Left ventricle myocardium superior (tissue), 1 donor: ENCODE measurements at regions not wholly inside any gene's neighbourhood (a gene's known extent, or its start where the extent isn't known, plus 50 kb on each side); places are given as distances from the start of the nearest gene placed in this dataset.

Source experiments
- ATAC-seq: fragments of 200-7000 bp; cut with Tn5 transposase; one replicate; pipeline ENCODE4 v1.9.1; 2020; ENCODE audit warnings: mild to moderate bottlenecking, moderate library complexity
- DNase-seq: peaks from one replicate; pipeline ENCODE4 v3.0.0-alpha.2; 2020
- intact Hi-C: fragments of 100-400 bp; cut with micrococcal nuclease; formaldehyde crosslinking; loops from one replicate; pipeline ENCODE4 v1.11.0; 2022
- donor health status: DM: no; HTN: yes; CAD: no; lungs with severe emphysema.

- ATAC-seq (peak; percentile 50), DNase-seq (no peak)
- intact Hi-C loops, result no loop called here
Measured at GRCh38 chr4:142960126-142960525, 114.0 kb upstream of the INPP4B start.

GRCh38 chr4:142960867-142961644, 115.0 kb upstream of the INPP4B start:
- peak; percentile 81 for ATAC-seq
- DNase-seq, result no peak
- intact Hi-C loops, result no loop called here

GRCh38 chr4:142961866-142962265, 115.8 kb upstream of the INPP4B start:
- DNase-seq (no peak), ATAC-seq (peak; percentile 88)
- intact Hi-C loops, result no loop called here

- ATAC-seq (peak; percentile 61), DNase-seq (no peak)
- intact Hi-C loops, result no loop called here
Measured at GRCh38 chr4:142974328-142974727, 128.2 kb upstream of the INPP4B start.

GRCh38 chr4:142975618-142976017, 129.5 kb upstream of the INPP4B start:
- intact Hi-C loops, result no loop called here
- ATAC-seq, result no peak

GRCh38 chr4:142976482-142976881, 130.4 kb upstream of the INPP4B start:
- DNase-seq (no peak), ATAC-seq (no peak)
- intact Hi-C loops, result no loop called here

More at GRCh38 chr4:142975618-142976017, 129.5 kb upstream of the INPP4B start:
- DNase-seq, result no peak

- ATAC-seq (no peak), DNase-seq (no peak)
- intact Hi-C loops, result no loop called here
Measured at GRCh38 chr4:142977182-142977581, 131.1 kb upstream of the INPP4B start.

GRCh38 chr4:142983065-142983464, 137.0 kb upstream of the INPP4B start:
- intact Hi-C loops, result no loop called here
- DNase-seq (no peak), ATAC-seq (no peak)

- intact Hi-C loops, result no loop called here
Measured at GRCh38 chr4:142983589-142983988, 137.5 kb upstream of the INPP4B start.

GRCh38 chr4:142984871-142985585, 138.9 kb upstream of the INPP4B start:
- intact Hi-C loops, result no loop called here
- DNase-seq, result no peak
- no peak for ATAC-seq

More at GRCh38 chr4:142983589-142983988, 137.5 kb upstream of the INPP4B start:
- ATAC-seq (no peak), DNase-seq (no peak)

GRCh38 chr4:143016171-143016570, 168.5 kb upstream of the USP38 start:
- intact Hi-C loops, result no loop called here
- no peak for DNase-seq
- no peak for ATAC-seq

- intact Hi-C loops, result no loop called here
- ATAC-seq (no peak), DNase-seq (no peak)
Measured at GRCh38 chr4:143017210-143017609, 167.5 kb upstream of the USP38 start.

- DNase-seq, result no peak
- no peak for ATAC-seq
- intact Hi-C loops, result no loop called here
Measured at GRCh38 chr4:143019351-143019750, 165.4 kb upstream of the USP38 start.

GRCh38 chr4:143021384-143021783, 163.3 kb upstream of the USP38 start:
- DNase-seq, result no peak
- intact Hi-C loops, result no loop called here
- no peak for ATAC-seq

GRCh38 chr4:143023239-143023918, 161.3 kb upstream of the USP38 start:
- ATAC-seq (no peak), DNase-seq (no peak)
- intact Hi-C loops, result no loop called here

GRCh38 chr4:143025081-143025704, 159.5 kb upstream of the USP38 start:
- DNase-seq (no peak), ATAC-seq (peak; percentile 59)
- intact Hi-C loops, result loop anchor here (5.0 kb wide), 1 partner anchor 143 kb away; no protein-coding TSS in a partner anchor

- ATAC-seq, result no peak
- intact Hi-C loops, result loop anchor here (5.0 kb wide), 1 partner anchor 144 kb away; no protein-coding TSS in a partner anchor
- no peak for DNase-seq
Measured at GRCh38 chr4:143026459-143027170, 158.1 kb upstream of the USP38 start.

GRCh38 chr4:143035661-143036060, 149.1 kb upstream of the USP38 start:
- intact Hi-C loops, result no loop called here

GRCh38 chr4:143036443-143036842, 148.3 kb upstream of the USP38 start:
- ATAC-seq (no peak), DNase-seq (no peak)
- intact Hi-C loops, result no loop called here

More at GRCh38 chr4:143035661-143036060, 149.1 kb upstream of the USP38 start:
- no peak for DNase-seq
- ATAC-seq, result no peak
